ENCODE measurements at regions not wholly inside any gene's neighbourhood (a gene's known extent, or its start where the extent isn't known, plus 50 kb on each side); places are given as distances from the start of the nearest gene placed in this dataset.

GRCh38 chr7:41002741-41003610 lies 699.9 kb downstream of the INHBA start:
- no peak for DNase-seq (ENCODE audit: low spot score)

GRCh38 chr7:41000042-41000441 lies 702.8 kb downstream of the INHBA start:
- DNase-seq (ENCODE audit: low spot score) = no peak

- DNase-seq (ENCODE audit: low spot score) = no peak
Measured at GRCh38 chr7:40996233-40996677, 706.6 kb downstream of the INHBA start.

GRCh38 chr7:40990841-40991240 lies 712.0 kb downstream of the INHBA start:
- DNase-seq (ENCODE audit: low spot score) = no peak

- DNase-seq (ENCODE audit: low spot score) = no peak
Measured at GRCh38 chr7:40987571-40987970, 715.3 kb downstream of the INHBA start.

GRCh38 chr7:40986351-40986873 lies 716.5 kb downstream of the INHBA start:
- DNase-seq (ENCODE audit: low spot score) = no peak

GRCh38 chr7:40983111-40983510 lies 719.8 kb downstream of the INHBA start:
- no peak for DNase-seq (ENCODE audit: low spot score)

- DNase-seq (ENCODE audit: low spot score) = no peak
Measured at GRCh38 chr7:40979296-40979695, 723.6 kb downstream of the INHBA start.

- DNase-seq (ENCODE audit: low spot score) = no peak
Measured at GRCh38 chr7:40978047-40978446, 724.8 kb downstream of the INHBA start.

- no peak for DNase-seq (ENCODE audit: low spot score)
Measured at GRCh38 chr7:40977533-40977932, 725.4 kb downstream of the INHBA start.

GRCh38 chr7:40972426-40972825 lies 730.5 kb downstream of the INHBA start:
- no peak for DNase-seq (ENCODE audit: low spot score)

GRCh38 chr7:40969641-40970040 lies 733.2 kb downstream of the INHBA start:
- no peak for DNase-seq (ENCODE audit: low spot score)

- no peak for DNase-seq (ENCODE audit: low spot score)
Measured at GRCh38 chr7:40966693-40967092, 736.2 kb downstream of the INHBA start.

GRCh38 chr7:40965774-40966173 lies 737.1 kb downstream of the INHBA start:
- DNase-seq (ENCODE audit: low spot score) = no peak

GRCh38 chr7:40965016-40965415 lies 737.9 kb downstream of the INHBA start:
- DNase-seq (ENCODE audit: low spot score) = no peak

- no peak for DNase-seq (ENCODE audit: low spot score)
Measured at GRCh38 chr7:40964610-40965009, 738.3 kb downstream of the INHBA start.

- no peak for DNase-seq (ENCODE audit: low spot score)
Measured at GRCh38 chr7:40959955-40960354, 742.9 kb downstream of the INHBA start.

- DNase-seq (ENCODE audit: low spot score) = no peak
Measured at GRCh38 chr7:40948239-40948638, 754.7 kb downstream of the INHBA start.

- no peak for DNase-seq (ENCODE audit: low spot score)
Measured at GRCh38 chr7:40947566-40947965, 755.3 kb downstream of the INHBA start.

- DNase-seq (ENCODE audit: low spot score) = no peak
Measured at GRCh38 chr7:40946549-40946948, 756.3 kb downstream of the INHBA start.

GRCh38 chr7:40945788-40946187 lies 757.1 kb downstream of the INHBA start:
- no peak for DNase-seq (ENCODE audit: low spot score)

- DNase-seq (ENCODE audit: low spot score) = no peak
Measured at GRCh38 chr7:40944981-40945585, 757.8 kb downstream of the INHBA start.

- no peak for DNase-seq (ENCODE audit: low spot score)
Measured at GRCh38 chr7:40937879-40938278, 765.0 kb downstream of the INHBA start.

Data from D341Med (cell line).